HepG2 (cell line): ENCODE measurements at regions not wholly inside any gene's neighbourhood (a gene's known extent, or its start where the extent isn't known, plus 50 kb on each side); places are given as distances from the start of the nearest gene placed in this dataset.

ENCODE experiments used
- ATAC-seq: fragments of 200-7000 bp; cut with Tn5 transposase; 3 replicates; pipeline ENCODE4 v1.9.1; 2020; ENCODE audit warnings: mild to moderate bottlenecking, moderate library complexity
- BruUV-seq: library from RNA; stranded (reverse); fragments of 400-500 nt; replicated peaks from 2 replicates; lab custom pipeline; 2021; lab: Mats Ljungman, UMichigan
- CTCF ChIA-PET: fragments of 300-600 bp; formaldehyde crosslinking; extraction: SDS; loops from one replicate; lab custom pipeline; 2021; ENCODE audit warnings: low total read pairs, inconsistent platforms, low intra/inter-chr PET ratio; lab: Yijun Ruan, JAX
- POLR2A ChIA-PET: fragments of 350-600 bp; sonication (Branson Sonifier 250); formaldehyde crosslinking; loops from one replicate; lab custom pipeline; 2020; ENCODE audit warnings: antibody characterized with exemption, inconsistent platforms; lab: Yijun Ruan, JAX
- DNase-seq: peaks from one replicate; pipeline ENCODE4 v3.0.0-alpha.2; 2015; ENCODE audit warnings: low spot score
- FAIRE-seq: peaks from 3 replicates; lab custom pipeline; 2011; peaks lifted over from hg19 to GRCh38; lab: Jason Lieb, UNC
- H2AFZ ChIP-seq: one replicate; pipeline ENCODE4 v1.6.1; 2011; ENCODE audit warnings: low read length, inconsistent platforms
- H3K27ac ChIP-seq: fragments of 300-600 bp; 3 replicates; pipeline ENCODE4 v1.8.0; 2011; ENCODE audit warnings: mixed run types, mild to moderate bottlenecking, mixed read lengths, low read length, inconsistent platforms; ENCODE audit not compliant: insufficient read depth; ENCODE audit errors: extremely low read length
- H3K27me3 ChIP-seq, 2 experiments: fragments of 200-600 bp in 1 of 2; 2 replicates in 1 of 2; 3 replicates in 1 of 2; pipeline versions ENCODE4 v1.6.0 to v1.8.0; 2011; ENCODE audit warnings: low read length in 2 of 2, mild to moderate bottlenecking in 2 of 2, moderate library complexity in 2 of 2, inconsistent platforms in 1 of 2; ENCODE audit not compliant: insufficient read depth in 2 of 2, control insufficient read depth in 1 of 2
- H3K36me3 ChIP-seq, 2 experiments: fragments of 200-600 bp in 1 of 2; replicated peaks in 1 of 2; 2 replicates in 1 of 2; 3 replicates in 1 of 2; pipeline versions ENCODE4 v1.5.1 to v1.8.0; 2011; ENCODE audit warnings: low read length in 2 of 2, inconsistent platforms in 1 of 2; ENCODE audit not compliant: insufficient read depth in 2 of 2, control insufficient read depth in 1 of 2
- H3K4me1 ChIP-seq: 2 replicates; pipeline ENCODE4 v1.5.1; 2012; ENCODE audit warnings: low read length, inconsistent platforms; ENCODE audit not compliant: insufficient read depth
- H3K4me2 ChIP-seq: 2 replicates; pipeline ENCODE4 v1.6.0; 2011; ENCODE audit warnings: low read depth, low read length, inconsistent platforms
- H3K4me3 ChIP-seq, 3 experiments: fragments of 200-600 bp in 1 of 3; sonication (generic), shearing (Covaris generic) in 1 of 3; replicated peaks in 1 of 3; 2 replicates each; pipeline ENCODE4 v1.5.1; 2011 to 2016; ENCODE audit warnings: low read length in 3 of 3, inconsistent platforms in 2 of 3, low read depth in 2 of 3, mild to moderate bottlenecking in 2 of 3, control low read depth in 1 of 3, mixed read lengths in 1 of 3; ENCODE audit not compliant: insufficient read depth in 1 of 3
- H3K79me2 ChIP-seq: one replicate; pipeline ENCODE4 v1.6.1; 2011; ENCODE audit warnings: low read length, inconsistent platforms; ENCODE audit not compliant: insufficient read depth
- H3K9ac ChIP-seq: 2 replicates; pipeline ENCODE4 v1.6.0; 2011; ENCODE audit warnings: mild to moderate bottlenecking, low read depth, low read length, inconsistent platforms; ENCODE audit not compliant: insufficient read depth
- H3K9me3 ChIP-seq: 2 replicates; pipeline ENCODE4 v1.5.1; 2012; ENCODE audit warnings: mild to moderate bottlenecking, low read length
- H4K20me1 ChIP-seq: 2 replicates; pipeline ENCODE4 v1.6.0; 2011; ENCODE audit warnings: inconsistent platforms, mild to moderate bottlenecking, low read length, moderate library complexity; ENCODE audit not compliant: insufficient read depth
- ATM ChIP-seq: fragments of 450-650 bp; IDR thresholded peaks from 2 replicates; pipeline ENCODE4 v1.7.1; 2017; ENCODE audit warnings: mild to moderate bottlenecking, borderline replicate concordance
- BORCS8-MEF2B ChIP-seq: sonication (generic); formaldehyde crosslinking; IDR thresholded peaks from 2 replicates; pipeline ENCODE4 v1.8.0; 2022; ENCODE audit warnings: mild to moderate bottlenecking, missing genetic modification reagents
- DNMT1 ChIP-seq: sonication (generic); formaldehyde crosslinking; IDR thresholded peaks from 2 replicates; pipeline ENCODE4 v1.5.1; 2020; ENCODE audit warnings: mild to moderate bottlenecking, missing genetic modification reagents
- GMEB2 ChIP-seq: IDR thresholded peaks from 2 replicates; pipeline ENCODE4 v1.6.1; 2016; ENCODE audit warnings: missing biosample characterization, missing genetic modification reagents, low read depth
- HNRNPL ChIP-seq: fragments of 200-400 bp; formaldehyde crosslinking; IDR thresholded peaks from 2 replicates; pipeline ENCODE4 v1.6.1; 2017; ENCODE audit warnings: mild to moderate bottlenecking, low read depth, low read length
- MAFF ChIP-seq: IDR thresholded peaks from 2 replicates; pipeline ENCODE4 v1.6.1; 2011; ENCODE audit warnings: low read depth, low read length, improper control_type of control experiment
- NFIC ChIP-seq: IDR thresholded peaks from 2 replicates; pipeline ENCODE4 v1.6.1; 2012; ENCODE audit warnings: mild to moderate bottlenecking, low read length, inconsistent platforms
- NFYC ChIP-seq: IDR thresholded peaks from 2 replicates; pipeline ENCODE4 v1.6.1; 2016; ENCODE audit warnings: missing genetic modification reagents, missing compliant biosample characterization
- THRA ChIP-seq: sonication (generic); formaldehyde crosslinking; IDR thresholded peaks from 2 replicates; pipeline ENCODE4 v1.4.0; 2020; ENCODE audit warnings: missing genetic modification reagents, borderline replicate concordance
- ZMYM4 ChIP-seq: sonication (generic); formaldehyde crosslinking; IDR thresholded peaks from 2 replicates; pipeline ENCODE4 v1.8.1; 2023; ENCODE audit warnings: mild to moderate bottlenecking, missing genetic modification reagents
- ZNF282 ChIP-seq: fragments of 450-650 bp; IDR thresholded peaks from 2 replicates; pipeline ENCODE4 v1.6.1; 2018; ENCODE audit not compliant: partially characterized antibody
- ZNF546 ChIP-seq: sonication (generic); formaldehyde crosslinking; conservative IDR thresholded peaks from 2 replicates; pipeline ENCODE4 v1.8.1; 2023; ENCODE audit warnings: mild to moderate bottlenecking, missing genetic modification reagents
- ZNF792 ChIP-seq: IDR thresholded peaks from 2 replicates; pipeline ENCODE4 v1.6.1; 2016
- ZNF883 ChIP-seq: sonication (generic); formaldehyde crosslinking; IDR thresholded peaks from 2 replicates; pipeline ENCODE4 v1.5.1; 2020; ENCODE audit warnings: mild to moderate bottlenecking, missing genetic modification reagents; ENCODE audit errors: not compliant biosample characterization
- WGBS: methylation state at CpG from one replicate; pipeline ENCODE4 v1.1.6; 2017; ENCODE audit warnings: low lambda C conversion rate; 5-methylcytosine and 5-hydroxymethylcytosine counted together
- in situ Hi-C: cut with HindIII; loops from 2 replicates; pipeline ENCODE4 v1.10.0; 2017; ENCODE audit warnings: low pct_unique_long_range_greater_than_20kb; ENCODE audit not compliant: extremely low pct_ligation_motif_present
- intact Hi-C: fragments of 100-400 bp; cut with micrococcal nuclease; formaldehyde crosslinking; loops from one replicate; pipeline ENCODE4 v1.10.0; 2022; ENCODE audit not compliant: unreplicated experiment
- TF ChIP-seq, protein P1 (sequence below): IDR thresholded peaks from 2 replicates; pipeline ENCODE4 v1.6.1; 2016
- TF ChIP-seq, protein P2 (sequence below): sonication (generic); formaldehyde crosslinking; IDR thresholded peaks from 2 replicates; pipeline ENCODE4 v1.4.0; 2020; ENCODE audit warnings: missing genetic modification reagents, borderline replicate concordance

GRCh38 chr7:16193631-16194030 is 227.7 kb downstream of the CRPPA start (continued):
- TF ChIP-seq THRA (no peak), GMEB2 (no peak), HNRNPL (no peak), BORCS8-MEF2B (CRISPR knock-in tag) (no peak), ZNF546 (CRISPR knock-in tag) (no peak)

DNA sequence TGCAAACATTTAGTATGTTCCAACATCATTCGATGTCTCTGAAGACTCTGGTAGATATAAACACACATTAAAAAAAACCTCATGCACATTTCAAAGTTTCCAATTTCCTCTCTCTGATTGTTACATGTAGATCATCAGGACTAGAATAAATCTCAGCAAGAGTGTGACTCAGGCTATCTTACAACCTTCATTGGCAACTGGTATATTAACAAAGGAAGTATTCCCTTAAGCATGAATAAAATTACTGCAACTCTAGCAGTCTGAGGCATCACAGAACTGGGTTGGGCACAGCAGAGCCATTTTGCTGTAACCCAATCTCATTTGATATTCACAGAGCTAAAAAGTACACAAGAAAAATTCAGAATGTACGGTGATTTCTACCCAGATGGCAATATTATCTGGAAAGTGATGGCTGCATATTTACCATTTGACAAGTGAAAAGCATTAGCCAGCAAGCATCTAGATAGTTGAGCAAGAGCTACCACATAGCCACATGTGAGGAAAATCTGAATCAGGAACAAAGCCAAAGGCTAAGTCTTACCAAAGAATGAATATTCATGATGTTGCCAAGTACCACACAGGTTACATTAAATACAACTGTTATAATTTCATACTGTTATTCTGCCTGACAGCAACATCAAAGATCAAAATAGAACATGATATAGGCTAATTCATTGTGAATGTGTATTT is 232.2 kb downstream of the CRPPA start:
- H3K4me1 ChIP-seq: no peaks in the 10 kb centered on the region
- in situ Hi-C loops (no loop called here), intact Hi-C loops (no loop called here)
- no peak overlapping the region for H3K27ac ChIP-seq
- no peak overlapping the region for H3K9ac ChIP-seq
- ChIA-PET CTCF (no interaction called here), POLR2A (no interaction called here)
- FAIRE-seq: no peak
- H3K79me2 ChIP-seq: no peaks in the 10 kb centered on the region
- H2AFZ ChIP-seq: no peak overlapping the region
- no peaks in the 10 kb centered on the region for H4K20me1 ChIP-seq
- no peaks in the 10 kb centered on the region for H3K36me3 ChIP-seq
- ATAC-seq: no peak
- no peak for DNase-seq
- H3K4me2 ChIP-seq: no peak overlapping the region
- H3K9me3 ChIP-seq: no peaks in the 10 kb centered on the region
- 0% methylated on average over 2 of the region's 2 CpGs for WGBS
- no peaks in the 10 kb centered on the region for H3K27me3 ChIP-seq
- BruUV-seq: no TSS peak
- no peak overlapping the region for H3K4me3 ChIP-seq
- TF ChIP-seq ATM (no peak), ZNF792 (CRISPR knock-in tag) (no peak), NFIC (no peak), DNMT1 (CRISPR knock-in tag) (no peak), ZMYM4 (CRISPR knock-in tag) (no peak), ZNF282 (no peak), NFYC (no peak), ZNF883 (CRISPR knock-in tag) (no peak), MAFF (no peak)
- TF ChIP-seq, protein P1, sequence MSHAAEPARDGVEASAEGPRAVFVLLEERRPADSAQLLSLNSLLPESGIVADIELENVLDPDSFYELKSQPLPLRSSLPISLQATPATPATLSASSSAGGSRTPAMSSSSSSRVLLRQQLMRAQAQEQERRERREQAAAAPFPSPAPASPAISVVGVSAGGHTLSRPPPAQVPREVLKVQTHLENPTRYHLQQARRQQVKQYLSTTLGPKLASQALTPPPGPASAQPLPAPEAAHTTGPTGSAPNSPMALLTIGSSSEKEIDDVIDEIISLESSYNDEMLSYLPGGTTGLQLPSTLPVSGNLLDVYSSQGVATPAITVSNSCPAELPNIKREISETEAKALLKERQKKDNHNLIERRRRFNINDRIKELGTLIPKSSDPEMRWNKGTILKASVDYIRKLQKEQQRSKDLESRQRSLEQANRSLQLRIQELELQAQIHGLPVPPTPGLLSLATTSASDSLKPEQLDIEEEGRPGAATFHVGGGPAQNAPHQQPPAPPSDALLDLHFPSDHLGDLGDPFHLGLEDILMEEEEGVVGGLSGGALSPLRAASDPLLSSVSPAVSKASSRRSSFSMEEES (CRISPR knock-in tag): no peak
- TF ChIP-seq, protein P2, sequence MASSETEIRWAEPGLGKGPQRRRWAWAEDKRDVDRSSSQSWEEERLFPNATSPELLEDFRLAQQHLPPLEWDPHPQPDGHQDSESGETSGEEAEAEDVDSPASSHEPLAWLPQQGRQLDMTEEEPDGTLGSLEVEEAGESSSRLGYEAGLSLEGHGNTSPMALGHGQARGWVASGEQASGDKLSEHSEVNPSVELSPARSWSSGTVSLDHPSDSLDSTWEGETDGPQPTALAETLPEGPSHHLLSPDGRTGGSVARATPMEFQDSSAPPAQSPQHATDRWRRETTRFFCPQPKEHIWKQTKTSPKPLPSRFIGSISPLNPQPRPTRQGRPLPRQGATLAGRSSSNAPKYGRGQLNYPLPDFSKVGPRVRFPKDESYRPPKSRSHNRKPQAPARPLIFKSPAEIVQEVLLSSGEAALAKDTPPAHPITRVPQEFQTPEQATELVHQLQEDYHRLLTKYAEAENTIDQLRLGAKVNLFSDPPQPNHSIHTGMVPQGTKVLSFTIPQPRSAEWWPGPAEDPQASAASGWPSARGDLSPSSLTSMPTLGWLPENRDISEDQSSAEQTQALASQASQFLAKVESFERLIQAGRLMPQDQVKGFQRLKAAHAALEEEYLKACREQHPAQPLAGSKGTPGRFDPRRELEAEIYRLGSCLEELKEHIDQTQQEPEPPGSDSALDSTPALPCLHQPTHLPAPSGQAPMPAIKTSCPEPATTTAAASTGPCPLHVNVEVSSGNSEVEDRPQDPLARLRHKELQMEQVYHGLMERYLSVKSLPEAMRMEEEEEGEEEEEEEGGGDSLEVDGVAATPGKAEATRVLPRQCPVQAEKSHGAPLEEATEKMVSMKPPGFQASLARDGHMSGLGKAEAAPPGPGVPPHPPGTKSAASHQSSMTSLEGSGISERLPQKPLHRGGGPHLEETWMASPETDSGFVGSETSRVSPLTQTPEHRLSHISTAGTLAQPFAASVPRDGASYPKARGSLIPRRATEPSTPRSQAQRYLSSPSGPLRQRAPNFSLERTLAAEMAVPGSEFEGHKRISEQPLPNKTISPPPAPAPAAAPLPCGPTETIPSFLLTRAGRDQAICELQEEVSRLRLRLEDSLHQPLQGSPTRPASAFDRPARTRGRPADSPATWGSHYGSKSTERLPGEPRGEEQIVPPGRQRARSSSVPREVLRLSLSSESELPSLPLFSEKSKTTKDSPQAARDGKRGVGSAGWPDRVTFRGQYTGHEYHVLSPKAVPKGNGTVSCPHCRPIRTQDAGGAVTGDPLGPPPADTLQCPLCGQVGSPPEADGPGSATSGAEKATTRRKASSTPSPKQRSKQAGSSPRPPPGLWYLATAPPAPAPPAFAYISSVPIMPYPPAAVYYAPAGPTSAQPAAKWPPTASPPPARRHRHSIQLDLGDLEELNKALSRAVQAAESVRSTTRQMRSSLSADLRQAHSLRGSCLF (CRISPR knock-in tag): no peak
